ENCODE measurements at regions not wholly inside any gene's neighbourhood (a gene's known extent, or its start where the extent isn't known, plus 50 kb on each side); places are given as distances from the start of the nearest gene placed in this dataset.

DNA sequence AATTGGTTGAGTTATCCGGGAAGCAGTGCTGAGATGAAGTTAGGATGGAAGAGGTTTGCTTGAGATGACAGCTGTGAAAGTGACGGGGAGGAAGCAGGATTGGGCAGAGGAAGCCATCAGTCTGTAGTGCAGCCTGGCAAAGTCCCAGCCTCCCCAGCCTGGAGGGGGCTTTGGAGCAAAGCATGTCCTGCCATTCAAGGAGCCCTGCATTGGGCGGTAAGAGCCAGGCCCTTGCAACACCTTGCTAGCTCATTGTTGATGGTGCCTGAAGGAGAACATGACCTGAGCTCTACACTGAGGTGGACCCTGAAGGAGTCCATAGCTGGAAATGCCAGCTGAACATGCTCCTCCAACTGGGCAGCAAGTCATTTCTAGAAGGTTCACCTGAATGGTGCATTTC, 228.9 kb downstream of the ACKR3 start:
- DNase-seq (no peak), FAIRE-seq (no peak)
- Histone ChIP-seq H3K36me3 (ENCODE audit: control insufficient read depth in 3 of 3, insufficient read depth in 2 of 3, low read depth in 1 of 3, low read length in 3 of 3) (no peaks in the 10 kb centered on the region), H3K4me3 (ENCODE audit: low read depth in 1 of 3, low read length in 3 of 3) (no peak overlapping the region), H3K27me3 (ENCODE audit: control insufficient read depth in 3 of 3, insufficient read depth in 3 of 3, low read length in 3 of 3) (peaks cover 0 to 2% (median 0%) of the 10 kb centered on the region in 3 donors), H3K4me1 (ENCODE audit: control insufficient read depth in 3 of 3, insufficient read depth in 2 of 3, low read depth in 1 of 3, low read length in 2 of 3) (no peaks in the 10 kb centered on the region), H3K27ac (ENCODE audit: low read depth in 1 of 3, low read length in 2 of 3) (no peak overlapping the region), H3K9me3 (ENCODE audit: control insufficient read depth in 2 of 2, insufficient read depth in 1 of 2, low read depth in 1 of 2, low read length in 1 of 2) (no peaks in the 10 kb centered on the region)
- WGBS, 3 donors = 90 to 95% (median 92%) methylated on average over 3 of the region's 3 CpGs

DNA sequence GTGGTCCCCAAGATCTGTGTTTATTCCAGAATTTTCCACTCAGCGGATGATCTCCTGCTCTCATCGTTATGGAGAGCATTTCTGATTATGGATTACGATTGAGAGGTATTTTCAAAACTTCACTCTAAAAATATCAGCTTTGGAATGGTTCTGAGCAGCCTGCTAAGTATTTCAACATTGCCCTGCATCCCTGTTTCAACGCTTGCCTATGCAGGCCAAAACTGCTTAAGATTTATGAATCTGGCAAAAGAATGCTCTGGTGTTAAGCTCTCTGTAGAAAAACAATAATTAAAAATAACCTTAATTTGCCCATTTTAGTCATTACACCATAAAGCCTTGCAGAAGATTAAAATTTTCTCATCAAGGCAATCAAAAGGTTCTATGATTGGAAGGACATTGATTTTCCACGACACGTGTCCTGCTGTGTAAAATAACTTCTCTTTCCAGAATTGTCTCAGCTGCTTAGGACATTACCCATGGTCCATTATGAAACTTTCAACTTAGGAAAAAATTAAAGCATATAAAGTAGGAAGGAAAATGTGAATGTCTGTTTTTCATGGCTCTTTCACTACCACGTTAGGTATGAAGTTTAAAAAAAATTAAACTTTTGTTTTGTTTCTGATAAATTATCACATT, 229.9 kb downstream of the ACKR3 start:
- DNase-seq (no peak), FAIRE-seq (no peak)
- Histone ChIP-seq H3K4me1 (ENCODE audit: control insufficient read depth in 3 of 3, insufficient read depth in 2 of 3, low read depth in 1 of 3, low read length in 2 of 3) (no peaks in the 10 kb centered on the region), H3K27me3 (ENCODE audit: control insufficient read depth in 3 of 3, insufficient read depth in 3 of 3, low read length in 3 of 3) (no peaks in the 10 kb centered on the region), H3K4me3 (ENCODE audit: low read depth in 1 of 3, low read length in 3 of 3) (no peak overlapping the region), H3K36me3 (ENCODE audit: control insufficient read depth in 3 of 3, insufficient read depth in 2 of 3, low read depth in 1 of 3, low read length in 3 of 3) (no peaks in the 10 kb centered on the region), H3K9me3 (ENCODE audit: control insufficient read depth in 2 of 2, insufficient read depth in 1 of 2, low read depth in 1 of 2, low read length in 1 of 2) (no peaks in the 10 kb centered on the region), H3K27ac (ENCODE audit: low read depth in 1 of 3, low read length in 2 of 3) (no peak overlapping the region)
- WGBS, 3 donors = 78 to 89% (median 86%) methylated on average over 7 of the region's 7 CpGs

DNA sequence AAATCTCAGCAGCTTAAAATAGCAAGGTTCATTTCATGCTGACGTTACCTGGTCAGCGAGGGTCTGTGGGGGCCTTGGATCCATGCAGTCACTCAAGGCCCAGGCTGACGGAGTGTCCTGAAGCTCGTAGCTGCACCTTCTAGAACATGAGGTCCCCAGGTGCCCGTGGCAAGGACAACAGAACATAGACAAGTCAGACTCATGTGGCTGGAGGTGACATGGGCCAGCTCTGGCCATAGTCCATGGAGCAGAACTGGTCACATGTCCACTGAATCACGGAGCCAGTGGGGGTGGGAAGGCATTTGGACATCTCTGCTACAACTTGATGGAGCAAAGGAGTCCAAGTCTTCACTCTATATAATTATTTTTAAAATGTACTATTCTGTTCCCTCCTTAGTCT, 233.2 kb downstream of the ACKR3 start:
- peak in 1 of 2 donors; percentile 39 for DNase-seq
- H3K36me3 ChIP-seq (ENCODE audit: control insufficient read depth in 3 of 3, insufficient read depth in 2 of 3, low read depth in 1 of 3, low read length in 3 of 3) = no peaks in the 10 kb centered on the region
- no peak for FAIRE-seq
- H3K4me3 ChIP-seq (ENCODE audit: low read depth in 1 of 3, low read length in 3 of 3) = no peak overlapping the region
- H3K27ac ChIP-seq (ENCODE audit: low read depth in 1 of 3, low read length in 2 of 3) = no peak overlapping the region
- no peaks in the 10 kb centered on the region for H3K27me3 ChIP-seq (ENCODE audit: control insufficient read depth in 3 of 3, insufficient read depth in 3 of 3, low read length in 3 of 3)
- 63 to 83% (median 70%) methylated on average over 6 of the region's 6 CpGs for WGBS, 3 donors
- H3K4me1 ChIP-seq (ENCODE audit: control insufficient read depth in 3 of 3, insufficient read depth in 2 of 3, low read depth in 1 of 3, low read length in 2 of 3) = no peaks in the 10 kb centered on the region
- peaks cover 0 to 3% of the 10 kb centered on the region in 2 donors for H3K9me3 ChIP-seq (ENCODE audit: control insufficient read depth in 2 of 2, insufficient read depth in 1 of 2, low read depth in 1 of 2, low read length in 1 of 2)

DNA sequence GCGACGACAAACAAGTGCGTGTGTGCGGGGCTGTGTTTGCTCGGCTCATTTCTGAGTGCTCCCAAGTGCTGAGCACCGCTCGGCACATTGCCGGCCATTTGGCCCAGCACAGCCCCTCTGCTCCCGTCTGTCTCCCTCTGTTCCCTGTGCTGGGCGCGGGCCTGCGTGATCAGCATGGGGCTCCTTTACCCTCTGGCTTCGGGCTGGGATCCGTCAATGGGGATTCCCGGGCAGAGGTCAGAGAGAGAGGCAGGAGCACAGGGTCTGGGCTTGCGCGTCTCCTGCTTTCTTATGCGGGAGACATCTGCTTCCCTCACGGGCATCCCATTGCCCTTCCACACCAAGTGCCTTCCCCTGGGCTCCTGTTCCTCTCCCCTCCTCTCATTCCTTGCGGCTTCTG, 234.0 kb downstream of the ACKR3 start:
- no peaks in the 10 kb centered on the region for H3K27me3 ChIP-seq (ENCODE audit: control insufficient read depth in 3 of 3, insufficient read depth in 3 of 3, low read length in 3 of 3)
- DNase-seq (no peak), FAIRE-seq (no peak)
- no peak overlapping the region for H3K4me3 ChIP-seq (ENCODE audit: low read depth in 1 of 3, low read length in 3 of 3)
- no peaks in the 10 kb centered on the region for H3K36me3 ChIP-seq (ENCODE audit: control insufficient read depth in 3 of 3, insufficient read depth in 2 of 3, low read depth in 1 of 3, low read length in 3 of 3)
- H3K9me3 ChIP-seq (ENCODE audit: control insufficient read depth in 2 of 2, insufficient read depth in 1 of 2, low read depth in 1 of 2, low read length in 1 of 2) = peaks cover 0 to 10% of the 10 kb centered on the region in 2 donors
- H3K27ac ChIP-seq (ENCODE audit: low read depth in 1 of 3, low read length in 2 of 3) = no peak overlapping the region
- no peaks in the 10 kb centered on the region for H3K4me1 ChIP-seq (ENCODE audit: control insufficient read depth in 3 of 3, insufficient read depth in 2 of 3, low read depth in 1 of 3, low read length in 2 of 3)
- WGBS, 3 donors = 77 to 81% (median 81%) methylated on average over 20 of the region's 20 CpGs

- FAIRE-seq = no peak
- WGBS, 3 donors = 62 to 88% (median 75%) methylated on average over 6 of the region's 6 CpGs
- H3K27ac ChIP-seq (ENCODE audit: low read depth in 1 of 3, low read length in 2 of 3) = no peak overlapping the region
Observed at GRCh38 chr2:236805800-236806531, 236.3 kb downstream of the ACKR3 start.

DNA sequence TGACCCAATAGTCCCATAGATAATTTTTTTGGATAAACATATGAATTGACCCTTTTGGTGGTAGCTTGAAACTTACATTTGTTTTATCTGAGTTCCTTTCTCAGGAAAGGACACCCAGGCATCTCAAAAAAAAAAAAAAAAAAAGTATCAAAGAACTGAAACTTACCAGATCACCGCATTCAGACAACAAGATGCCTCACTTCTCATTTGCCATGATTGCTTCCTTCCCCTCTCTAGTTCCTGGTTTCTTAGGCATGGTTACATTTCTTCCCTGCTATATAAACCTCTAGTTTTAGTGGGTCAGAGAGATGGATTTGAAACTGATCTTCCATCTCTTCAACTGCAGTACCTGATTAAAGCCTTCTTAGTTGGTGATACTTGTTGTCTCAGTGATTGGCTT, 240.1 kb downstream of the ACKR3 start:
- Histone ChIP-seq H3K4me1 (ENCODE audit: control insufficient read depth in 3 of 3, insufficient read depth in 2 of 3, low read depth in 1 of 3, low read length in 2 of 3) (no peaks in the 10 kb centered on the region), H3K27ac (ENCODE audit: low read depth in 1 of 3, low read length in 2 of 3) (no peak overlapping the region), H3K36me3 (ENCODE audit: control insufficient read depth in 3 of 3, insufficient read depth in 2 of 3, low read depth in 1 of 3, low read length in 3 of 3) (no peaks in the 10 kb centered on the region), H3K4me3 (ENCODE audit: low read depth in 1 of 3, low read length in 3 of 3) (no peak overlapping the region), H3K27me3 (ENCODE audit: control insufficient read depth in 3 of 3, insufficient read depth in 3 of 3, low read length in 3 of 3) (no peaks in the 10 kb centered on the region), H3K9me3 (ENCODE audit: control insufficient read depth in 2 of 2, insufficient read depth in 1 of 2, low read depth in 1 of 2, low read length in 1 of 2) (peaks cover 0 to 24% of the 10 kb centered on the region in 2 donors)
- FAIRE-seq (no peak), DNase-seq (no peak)
- WGBS, 3 donors = 93 to 100% (median 97%) methylated on average over 1 of the region's 1 CpG

More at GRCh38 chr2:236805800-236806531, 236.3 kb downstream of the ACKR3 start:
- Histone ChIP-seq H3K4me3 (ENCODE audit: low read depth in 1 of 3, low read length in 3 of 3) (no peak overlapping the region), H3K36me3 (ENCODE audit: control insufficient read depth in 3 of 3, insufficient read depth in 2 of 3, low read depth in 1 of 3, low read length in 3 of 3) (no peaks in the 10 kb centered on the region), H3K9me3 (ENCODE audit: control insufficient read depth in 2 of 2, insufficient read depth in 1 of 2, low read depth in 1 of 2, low read length in 1 of 2) (peaks cover 0 to 21% of the 10 kb centered on the region in 2 donors), H3K4me1 (ENCODE audit: control insufficient read depth in 3 of 3, insufficient read depth in 2 of 3, low read depth in 1 of 3, low read length in 2 of 3) (no peaks in the 10 kb centered on the region), H3K27me3 (ENCODE audit: control insufficient read depth in 3 of 3, insufficient read depth in 3 of 3, low read length in 3 of 3) (no peaks in the 10 kb centered on the region)
- DNase-seq = no peak

DNA sequence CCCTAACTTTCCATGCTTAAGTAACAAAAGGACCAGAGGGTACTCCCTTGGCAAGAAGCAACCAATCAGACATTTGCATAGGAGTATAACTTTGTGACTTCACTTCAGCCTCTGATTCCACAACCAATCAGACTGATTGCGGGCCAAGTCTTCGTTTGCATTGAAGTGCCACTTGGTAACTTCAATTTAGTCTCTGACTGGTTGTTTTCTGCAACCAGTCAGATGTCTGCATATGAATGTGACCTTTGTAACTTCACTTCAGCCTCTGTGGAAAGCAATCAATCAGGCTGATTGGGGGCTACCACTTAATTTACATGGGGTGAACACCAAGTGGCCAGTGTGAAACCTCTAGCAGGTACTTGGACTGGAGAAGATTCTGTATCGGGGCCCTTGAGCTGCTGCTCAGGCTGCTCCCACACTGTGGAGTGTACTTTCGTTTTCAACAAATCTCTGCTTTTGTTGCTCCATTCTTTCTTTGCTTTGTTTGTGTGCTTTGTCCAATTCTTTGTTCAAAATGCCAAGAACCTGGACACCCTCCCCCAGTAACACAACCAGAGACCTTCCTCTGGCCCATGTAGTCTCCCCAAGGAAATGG, 241.5 kb downstream of the ACKR3 start:
- DNase-seq = no peak
- H3K4me3 ChIP-seq (ENCODE audit: low read depth in 1 of 3, low read length in 3 of 3) = no peak overlapping the region
- no peak for FAIRE-seq
- no peaks in the 10 kb centered on the region for H3K27me3 ChIP-seq (ENCODE audit: control insufficient read depth in 3 of 3, insufficient read depth in 3 of 3, low read length in 3 of 3)
- H3K4me1 ChIP-seq (ENCODE audit: control insufficient read depth in 3 of 3, insufficient read depth in 2 of 3, low read depth in 1 of 3, low read length in 2 of 3) = no peaks in the 10 kb centered on the region
- WGBS, 3 donors = 75 to 85% (median 75%) methylated on average over 4 of the region's 4 CpGs
- H3K27ac ChIP-seq (ENCODE audit: low read depth in 1 of 3, low read length in 2 of 3) = no peak overlapping the region
- H3K36me3 ChIP-seq (ENCODE audit: control insufficient read depth in 3 of 3, insufficient read depth in 2 of 3, low read depth in 1 of 3, low read length in 3 of 3) = no peaks in the 10 kb centered on the region
- peaks cover 0 to 24% of the 10 kb centered on the region in 2 donors for H3K9me3 ChIP-seq (ENCODE audit: control insufficient read depth in 2 of 2, insufficient read depth in 1 of 2, low read depth in 1 of 2, low read length in 1 of 2)

DNA sequence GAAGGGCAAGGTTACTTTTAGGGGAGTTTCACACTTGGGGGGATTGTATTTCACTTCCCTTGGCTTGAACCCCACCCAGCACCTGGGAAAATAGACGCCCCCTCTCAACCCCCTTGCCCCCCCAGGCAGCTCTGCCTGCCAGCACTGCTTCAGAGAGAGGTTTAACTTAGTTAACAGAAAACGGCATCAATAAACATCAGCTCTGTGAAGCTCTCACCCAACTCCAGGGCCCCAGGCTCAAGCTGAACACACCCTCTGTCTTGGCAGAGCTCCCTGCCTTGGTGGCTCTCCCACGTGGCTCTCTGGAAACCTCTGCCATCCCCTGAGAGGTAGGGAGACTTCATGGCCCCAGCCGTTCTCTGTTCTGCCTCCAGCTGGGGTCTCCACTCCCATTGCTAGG, 244.1 kb downstream of the ACKR3 start:
- DNase-seq (no peak), FAIRE-seq (no peak)
- Histone ChIP-seq H3K36me3 (ENCODE audit: control insufficient read depth in 3 of 3, insufficient read depth in 2 of 3, low read depth in 1 of 3, low read length in 3 of 3) (no peaks in the 10 kb centered on the region), H3K4me1 (ENCODE audit: control insufficient read depth in 3 of 3, insufficient read depth in 2 of 3, low read depth in 1 of 3, low read length in 2 of 3) (no peaks in the 10 kb centered on the region), H3K4me3 (ENCODE audit: low read depth in 1 of 3, low read length in 3 of 3) (no peak overlapping the region), H3K27me3 (ENCODE audit: control insufficient read depth in 3 of 3, insufficient read depth in 3 of 3, low read length in 3 of 3) (no peaks in the 10 kb centered on the region), H3K9me3 (ENCODE audit: control insufficient read depth in 2 of 2, insufficient read depth in 1 of 2, low read depth in 1 of 2, low read length in 1 of 2) (peaks cover 0 to 13% of the 10 kb centered on the region in 2 donors), H3K27ac (ENCODE audit: low read depth in 1 of 3, low read length in 2 of 3) (no peak overlapping the region)
- WGBS, 3 donors = 24 to 47% (median 28%) methylated on average over 4 of the region's 4 CpGs

Data from small intestine (tissue), 7 donors.